Keratinocyte (primary cell): ENCODE measurements at regions not wholly inside any gene's neighbourhood (a gene's known extent, or its start where the extent isn't known, plus 50 kb on each side); places are given as distances from the start of the nearest gene placed in this dataset.

ENCODE experiments used
- DNase-seq: peaks from one replicate; pipeline ENCODE4 v3.0.0-alpha.2; 2011; ENCODE audit warnings: low read depth, missing footprints, low spot score
- FAIRE-seq: peaks from 2 replicates; lab custom pipeline; 2011; peaks lifted over from hg19 to GRCh38; lab: Jason Lieb, UNC
- H2AFZ ChIP-seq: 2 replicates; pipeline ENCODE4 v1.6.0; 2012; ENCODE audit warnings: low read length, control low read depth, inconsistent platforms; ENCODE audit not compliant: control insufficient read depth
- H3K27ac ChIP-seq: 2 replicates; pipeline ENCODE4 v1.5.1; 2011; ENCODE audit warnings: low read length; ENCODE audit not compliant: control insufficient read depth, insufficient read depth
- H3K27me3 ChIP-seq: 3 replicates; pipeline ENCODE4 v1.6.0; 2011; ENCODE audit warnings: low read length; ENCODE audit not compliant: control insufficient read depth, insufficient read depth; ENCODE audit errors: extremely low read depth
- H3K36me3 ChIP-seq, 2 experiments: 2 replicates in 1 of 2; 3 replicates in 1 of 2; pipeline ENCODE4 v1.5.1; 2011; ENCODE audit warnings: low read length in 2 of 2, mild to moderate bottlenecking in 1 of 2; ENCODE audit not compliant: control insufficient read depth in 2 of 2, insufficient read depth in 2 of 2; ENCODE audit errors: extremely low read depth in 1 of 2
- H3K4me1 ChIP-seq: 3 replicates; pipeline ENCODE4 v1.5.1; 2011; ENCODE audit warnings: low read length; ENCODE audit not compliant: control insufficient read depth, insufficient read depth; ENCODE audit errors: extremely low read depth
- H3K4me2 ChIP-seq: 3 replicates; pipeline ENCODE4 v1.6.0; 2011; ENCODE audit warnings: low read depth, low read length; ENCODE audit not compliant: control insufficient read depth, insufficient read depth; ENCODE audit errors: extremely low read depth
- H3K4me3 ChIP-seq, 3 experiments: fragments of 200-600 bp in 1 of 3; sonication (generic) in 1 of 3; 2 replicates in 2 of 3; 3 replicates in 1 of 3; pipeline ENCODE4 v1.5.1; 2011 to 2016; ENCODE audit warnings: low read length in 3 of 3, mild to moderate bottlenecking in 3 of 3, control low read depth in 2 of 3, inconsistent platforms in 1 of 3, low read depth in 1 of 3, mixed read lengths in 1 of 3, mixed run types in 1 of 3, moderate library complexity in 1 of 3; ENCODE audit not compliant: control insufficient read depth in 2 of 3, insufficient read depth in 2 of 3; ENCODE audit errors: extremely low read depth in 1 of 3
- H3K79me2 ChIP-seq: 2 replicates; pipeline ENCODE4 v1.6.0; 2012; ENCODE audit warnings: low read length; ENCODE audit not compliant: control insufficient read depth, insufficient read depth
- H3K9ac ChIP-seq: 3 replicates; pipeline ENCODE4 v1.6.0; 2011; ENCODE audit warnings: low read length; ENCODE audit not compliant: control insufficient read depth, insufficient read depth; ENCODE audit errors: extremely low read depth
- H3K9me1 ChIP-seq: 3 replicates; pipeline ENCODE4 v1.6.0; 2011; ENCODE audit warnings: low read length; ENCODE audit not compliant: control insufficient read depth, insufficient read depth; ENCODE audit errors: extremely low read depth
- H3K9me3 ChIP-seq: 2 replicates; pipeline ENCODE4 v1.5.1; 2012; ENCODE audit warnings: low read depth, low read length; ENCODE audit not compliant: control insufficient read depth
- H4K20me1 ChIP-seq: 3 replicates; pipeline ENCODE4 v1.6.0; 2011; ENCODE audit warnings: low read length; ENCODE audit not compliant: control insufficient read depth, insufficient read depth; ENCODE audit errors: extremely low read depth
- CTCF ChIP-seq, 3 experiments: IDR thresholded peaks in 1 of 3; conservative IDR thresholded peaks in 1 of 3; optimal IDR thresholded peaks in 1 of 3; 2 replicates in 2 of 3; 3 replicates in 1 of 3; pipeline versions ENCODE3 to v1.5.1; 2011; ENCODE audit warnings: low read length in 3 of 3, mild to moderate bottlenecking in 3 of 3, moderate library complexity in 2 of 3, control low read depth in 1 of 3, inconsistent platforms in 1 of 3; ENCODE audit not compliant: insufficient read depth in 2 of 3; ENCODE audit errors: extremely low read depth in 1 of 3
- EZH2 ChIP-seq: IDR thresholded peaks from one replicate; pipeline ENCODE4 v1.6.1; 2012; ENCODE audit warnings: inconsistent platforms, mild to moderate bottlenecking, low read length, moderate library complexity
- dilution Hi-C: fragments of 300-500 bp; cut with MboI; formaldehyde crosslinking; loops from one replicate; pipeline ENCODE4 v1.7.0; 2020; ENCODE audit warnings: low sequenced_read_pairs; ENCODE audit not compliant: extremely low pct_ligation_motif_present

- no peak overlapping the region for H3K4me3 ChIP-seq
- H3K27me3 ChIP-seq: no peaks in the 10 kb centered on the region
- H3K4me2 ChIP-seq: no peak overlapping the region
- no peaks in the 10 kb centered on the region for H4K20me1 ChIP-seq
- H3K9ac ChIP-seq: no peak overlapping the region
- H3K4me1 ChIP-seq: no peaks in the 10 kb centered on the region
- dilution Hi-C loops: no loop called here
- peak; percentile 20 for FAIRE-seq
- DNase-seq: no peak
- no peaks in the 10 kb centered on the region for H3K79me2 ChIP-seq
- H3K9me1 ChIP-seq: no peaks in the 10 kb centered on the region
- H3K27ac ChIP-seq: no peak overlapping the region
- no peaks in the 10 kb centered on the region for H3K9me3 ChIP-seq
- H3K36me3 ChIP-seq: no peaks in the 10 kb centered on the region
- TF ChIP-seq CTCF (optimal IDR thresholded peaks at IDR 0.05 in 1 of 3, IDR thresholded peaks at IDR 0.05 in 1 of 3, conservative IDR thresholded peaks at IDR 0.05 in 1 of 3; ENCODE audit: extremely low read depth in 1 of 3, insufficient read depth in 2 of 3, low read length in 3 of 3): no peak
- TF ChIP-seq EZH2: no peak
- no peak overlapping the region for H2AFZ ChIP-seq
These were observed 52.2 kb upstream of the ABCA1 start for GRCh38 chr9:104980039-104980654.

DNA sequence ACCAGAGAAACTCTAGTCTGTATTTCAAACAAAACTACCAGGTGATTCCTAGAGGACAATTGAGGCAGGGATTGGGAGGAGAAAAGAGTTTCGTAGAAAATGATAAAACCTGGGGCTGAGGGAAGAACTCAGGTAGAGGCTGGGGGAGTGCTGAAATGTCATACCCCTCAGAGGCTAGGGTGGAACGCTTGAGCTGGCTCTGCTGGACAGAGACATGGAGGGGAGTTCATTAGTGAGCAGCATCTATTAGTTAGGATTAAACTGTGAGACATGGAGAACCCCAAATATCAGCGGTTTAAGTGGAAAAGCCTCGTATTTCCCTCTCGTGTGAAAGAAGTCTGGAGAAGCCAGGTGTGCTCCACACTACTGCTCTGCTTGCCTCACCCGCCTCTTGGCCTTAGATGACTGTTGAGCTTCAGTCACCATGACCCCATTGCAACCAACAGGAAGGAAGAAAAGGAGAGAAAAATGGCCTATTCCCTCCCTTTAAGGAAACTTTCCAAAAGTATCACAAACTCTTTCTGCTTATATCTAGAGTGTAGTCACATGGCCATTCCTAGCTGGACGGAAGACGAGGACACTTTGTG is 53.7 kb upstream of the ABCA1 start:
- no peak for DNase-seq
- no peak for TF ChIP-seq EZH2
- H3K27ac ChIP-seq: no peak overlapping the region
- FAIRE-seq: no peak
- no peaks in the 10 kb centered on the region for H3K79me2 ChIP-seq
- H3K4me1 ChIP-seq: no peaks in the 10 kb centered on the region
- no peaks in the 10 kb centered on the region for H3K27me3 ChIP-seq
- no peaks in the 10 kb centered on the region for H3K36me3 ChIP-seq
- no peaks in the 10 kb centered on the region for H3K9me3 ChIP-seq
- no peak overlapping the region for H3K4me2 ChIP-seq
- no peak overlapping the region for H2AFZ ChIP-seq
- H4K20me1 ChIP-seq: no peaks in the 10 kb centered on the region
- dilution Hi-C loops: no loop called here
- no peaks in the 10 kb centered on the region for H3K9me1 ChIP-seq
- no peak overlapping the region for H3K4me3 ChIP-seq
- no peak overlapping the region for H3K9ac ChIP-seq

- no peak for FAIRE-seq
- dilution Hi-C loops: no loop called here
These were observed 54.6 kb upstream of the ABCA1 start for GRCh38 chr9:104982543-104982942.

More at GRCh38 chr9:104982543-104982942, 54.6 kb upstream of the ABCA1 start:
- Histone ChIP-seq H3K4me1 (no peaks in the 10 kb centered on the region), H2AFZ (no peak overlapping the region), H3K4me2 (no peak overlapping the region), H3K9me3 (no peaks in the 10 kb centered on the region), H3K27me3 (no peaks in the 10 kb centered on the region), H3K36me3 (no peaks in the 10 kb centered on the region), H3K4me3 (no peak overlapping the region), H3K9me1 (no peaks in the 10 kb centered on the region), H4K20me1 (no peaks in the 10 kb centered on the region), H3K79me2 (no peaks in the 10 kb centered on the region), H3K9ac (no peak overlapping the region), H3K27ac (no peak overlapping the region)
- no peak for DNase-seq
- TF ChIP-seq CTCF (optimal IDR thresholded peaks at IDR 0.05 in 1 of 3, IDR thresholded peaks at IDR 0.05 in 1 of 3, conservative IDR thresholded peaks at IDR 0.05 in 1 of 3; ENCODE audit: extremely low read depth in 1 of 3, insufficient read depth in 2 of 3, low read length in 3 of 3) (no peak), EZH2 (no peak)
